ENCODE measurements at regions not wholly inside any gene's neighbourhood (a gene's known extent, or its start where the extent isn't known, plus 50 kb on each side); places are given as distances from the start of the nearest gene placed in this dataset.

GRCh38 chr15:79168922-79169456, 78.4 kb upstream of the RASGRF1 start:
- no peak for TF ChIP-seq CTCF (IDR thresholded peaks at IDR 0.05; ENCODE audit: insufficient read depth, low read length, missing control alignments)
- no peak for DNase-seq (ENCODE audit: low read depth, low spot score)
- CTCF ChIA-PET: interaction anchor here (0.7 kb wide), 1 partner anchor 9 kb away, joined by 4 read pairs; no protein-coding TSS in a partner anchor
- H3K4me3 ChIP-seq (ENCODE audit: low read depth, low read length): no peak overlapping the region
- POLR2A ChIA-PET: no interaction called here

GRCh38 chr15:79167776-79168175, 77.2 kb upstream of the RASGRF1 start:
- POLR2A ChIA-PET: no interaction called here
- CTCF ChIA-PET: no interaction called here
- no peak for TF ChIP-seq CTCF (IDR thresholded peaks at IDR 0.05; ENCODE audit: insufficient read depth, low read length, missing control alignments)
- H3K4me3 ChIP-seq (ENCODE audit: low read depth, low read length): no peak overlapping the region
- DNase-seq (ENCODE audit: low read depth, low spot score): no peak

GRCh38 chr15:79166311-79166955, 75.9 kb upstream of the RASGRF1 start:
- ChIA-PET CTCF (interaction anchor here (1.8 kb wide), 1 partner anchor 18 kb away, joined by 8 read pairs; no protein-coding TSS in a partner anchor), POLR2A (no interaction called here)
- no peak for DNase-seq (ENCODE audit: low read depth, low spot score)
- no peak for TF ChIP-seq CTCF (IDR thresholded peaks at IDR 0.05; ENCODE audit: insufficient read depth, low read length, missing control alignments)
- no peak overlapping the region for H3K4me3 ChIP-seq (ENCODE audit: low read depth, low read length)

- no peak overlapping the region for H3K4me3 ChIP-seq (ENCODE audit: low read depth, low read length)
- TF ChIP-seq CTCF (IDR thresholded peaks at IDR 0.05; ENCODE audit: insufficient read depth, low read length, missing control alignments): no peak
- ChIA-PET POLR2A (no interaction called here), CTCF (no interaction called here)
- DNase-seq (ENCODE audit: low read depth, low spot score): no peak
Observed at GRCh38 chr15:79164465-79164864, 73.9 kb upstream of the RASGRF1 start.

- H3K4me3 ChIP-seq (ENCODE audit: low read depth, low read length): no peak overlapping the region
- no peak for TF ChIP-seq CTCF (IDR thresholded peaks at IDR 0.05; ENCODE audit: insufficient read depth, low read length, missing control alignments)
- POLR2A ChIA-PET: no interaction called here
- CTCF ChIA-PET: no interaction called here
- no peak for DNase-seq (ENCODE audit: low read depth, low spot score)
Observed at GRCh38 chr15:79164043-79164442, 73.5 kb upstream of the RASGRF1 start.

GRCh38 chr15:79163395-79163794, 72.8 kb upstream of the RASGRF1 start:
- CTCF ChIA-PET: interaction anchor here (0.8 kb wide), 1 partner anchor 21 kb away, joined by 4 read pairs; no protein-coding TSS in a partner anchor
- POLR2A ChIA-PET: no interaction called here
- H3K4me3 ChIP-seq (ENCODE audit: low read depth, low read length): no peak overlapping the region
- no peak for TF ChIP-seq CTCF (IDR thresholded peaks at IDR 0.05; ENCODE audit: insufficient read depth, low read length, missing control alignments)
- no peak for DNase-seq (ENCODE audit: low read depth, low spot score)

Data from AG04449 (cell line).